ENCODE measurements at regions not wholly inside any gene's neighbourhood (a gene's known extent, or its start where the extent isn't known, plus 50 kb on each side); places are given as distances from the start of the nearest gene placed in this dataset.

GRCh38 chr1:170309389-170310013 lies 163.7 kb downstream of the NTMT2 start:
- H3K4me3 ChIP-seq (ENCODE audit: low read length in 3 of 3), result no peak overlapping the region
- H3K9me3 ChIP-seq (ENCODE audit: control insufficient read depth in 3 of 3, low read length in 3 of 3), result no peaks in the 10 kb centered on the region
- peaks cover 0 to 2% (median 0%) of the 10 kb centered on the region in 3 donors for H3K4me1 ChIP-seq (ENCODE audit: control insufficient read depth in 3 of 3, insufficient read depth in 3 of 3, low read length in 3 of 3)
- H3K9ac ChIP-seq (ENCODE audit: low read depth in 1 of 3, low read length in 3 of 3), result no peak overlapping the region
- H3K36me3 ChIP-seq (ENCODE audit: control insufficient read depth in 3 of 3, insufficient read depth in 3 of 3, low read length in 3 of 3), result no peaks in the 10 kb centered on the region
- no peaks in the 10 kb centered on the region for H3K27me3 ChIP-seq (ENCODE audit: control insufficient read depth in 3 of 3, insufficient read depth in 3 of 3, low read length in 3 of 3)
- H3K27ac ChIP-seq (ENCODE audit: low read depth, low read length), result peak overlapping the region; percentile 27

GRCh38 chr1:170310014-170310405 lies 164.3 kb downstream of the NTMT2 start:
- no peaks in the 10 kb centered on the region for H3K36me3 ChIP-seq (ENCODE audit: control insufficient read depth in 3 of 3, insufficient read depth in 3 of 3, low read length in 3 of 3)
- peaks cover 0 to 2% (median 0%) of the 10 kb centered on the region in 3 donors for H3K4me1 ChIP-seq (ENCODE audit: control insufficient read depth in 3 of 3, insufficient read depth in 3 of 3, low read length in 3 of 3)
- no peak overlapping the region for H3K4me3 ChIP-seq (ENCODE audit: low read length in 3 of 3)
- H3K27ac ChIP-seq (ENCODE audit: low read depth, low read length), result peak overlapping the region; percentile 49
- H3K27me3 ChIP-seq (ENCODE audit: control insufficient read depth in 3 of 3, insufficient read depth in 3 of 3, low read length in 3 of 3), result no peaks in the 10 kb centered on the region
- H3K9me3 ChIP-seq (ENCODE audit: control insufficient read depth in 3 of 3, low read length in 3 of 3), result no peaks in the 10 kb centered on the region
- H3K9ac ChIP-seq (ENCODE audit: low read depth in 1 of 3, low read length in 3 of 3), result no peak overlapping the region

GRCh38 chr1:170310951-170311350 lies 165.2 kb downstream of the NTMT2 start:
- peak overlapping the region; percentile 49 for H3K27ac ChIP-seq (ENCODE audit: low read depth, low read length)
- peaks cover 0 to 2% (median 0%) of the 10 kb centered on the region in 3 donors for H3K4me1 ChIP-seq (ENCODE audit: control insufficient read depth in 3 of 3, insufficient read depth in 3 of 3, low read length in 3 of 3)
- no peak overlapping the region for H3K4me3 ChIP-seq (ENCODE audit: low read length in 3 of 3)
- no peaks in the 10 kb centered on the region for H3K36me3 ChIP-seq (ENCODE audit: control insufficient read depth in 3 of 3, insufficient read depth in 3 of 3, low read length in 3 of 3)
- H3K9me3 ChIP-seq (ENCODE audit: control insufficient read depth in 3 of 3, low read length in 3 of 3), result no peaks in the 10 kb centered on the region
- no peak overlapping the region for H3K9ac ChIP-seq (ENCODE audit: low read depth in 1 of 3, low read length in 3 of 3)
- no peaks in the 10 kb centered on the region for H3K27me3 ChIP-seq (ENCODE audit: control insufficient read depth in 3 of 3, insufficient read depth in 3 of 3, low read length in 3 of 3)

- H3K4me1 ChIP-seq (ENCODE audit: control insufficient read depth in 3 of 3, insufficient read depth in 3 of 3, low read length in 3 of 3), result peaks cover 0 to 2% (median 0%) of the 10 kb centered on the region in 3 donors
- no peak overlapping the region for H3K27ac ChIP-seq (ENCODE audit: low read depth, low read length)
- H3K36me3 ChIP-seq (ENCODE audit: control insufficient read depth in 3 of 3, insufficient read depth in 3 of 3, low read length in 3 of 3), result no peaks in the 10 kb centered on the region
- no peaks in the 10 kb centered on the region for H3K9me3 ChIP-seq (ENCODE audit: control insufficient read depth in 3 of 3, low read length in 3 of 3)
- H3K4me3 ChIP-seq (ENCODE audit: low read length in 3 of 3), result no peak overlapping the region
- no peaks in the 10 kb centered on the region for H3K27me3 ChIP-seq (ENCODE audit: control insufficient read depth in 3 of 3, insufficient read depth in 3 of 3, low read length in 3 of 3)
- H3K9ac ChIP-seq (ENCODE audit: low read depth in 1 of 3, low read length in 3 of 3), result no peak overlapping the region
Observed at GRCh38 chr1:170313306-170313705, 167.5 kb downstream of the NTMT2 start.

GRCh38 chr1:170316270-170316669 lies 170.5 kb downstream of the NTMT2 start:
- no peak overlapping the region for H3K9ac ChIP-seq (ENCODE audit: low read depth in 1 of 3, low read length in 3 of 3)
- H3K4me1 ChIP-seq (ENCODE audit: control insufficient read depth in 3 of 3, insufficient read depth in 3 of 3, low read length in 3 of 3), result peaks cover 0 to 2% (median 0%) of the 10 kb centered on the region in 3 donors
- H3K9me3 ChIP-seq (ENCODE audit: control insufficient read depth in 3 of 3, low read length in 3 of 3), result no peaks in the 10 kb centered on the region
- no peak overlapping the region for H3K27ac ChIP-seq (ENCODE audit: low read depth, low read length)
- no peak overlapping the region for H3K4me3 ChIP-seq (ENCODE audit: low read length in 3 of 3)
- no peaks in the 10 kb centered on the region for H3K27me3 ChIP-seq (ENCODE audit: control insufficient read depth in 3 of 3, insufficient read depth in 3 of 3, low read length in 3 of 3)
- H3K36me3 ChIP-seq (ENCODE audit: control insufficient read depth in 3 of 3, insufficient read depth in 3 of 3, low read length in 3 of 3), result no peaks in the 10 kb centered on the region

- H3K9me3 ChIP-seq (ENCODE audit: control insufficient read depth in 3 of 3, low read length in 3 of 3), result no peaks in the 10 kb centered on the region
- H3K36me3 ChIP-seq (ENCODE audit: control insufficient read depth in 3 of 3, insufficient read depth in 3 of 3, low read length in 3 of 3), result no peaks in the 10 kb centered on the region
- peaks cover 0 to 2% (median 0%) of the 10 kb centered on the region in 3 donors for H3K4me1 ChIP-seq (ENCODE audit: control insufficient read depth in 3 of 3, insufficient read depth in 3 of 3, low read length in 3 of 3)
- H3K4me3 ChIP-seq (ENCODE audit: low read length in 3 of 3), result no peak overlapping the region
- no peak overlapping the region for H3K27ac ChIP-seq (ENCODE audit: low read depth, low read length)
- no peak overlapping the region for H3K9ac ChIP-seq (ENCODE audit: low read depth in 1 of 3, low read length in 3 of 3)
- no peaks in the 10 kb centered on the region for H3K27me3 ChIP-seq (ENCODE audit: control insufficient read depth in 3 of 3, insufficient read depth in 3 of 3, low read length in 3 of 3)
Observed at GRCh38 chr1:170318141-170318540, 172.4 kb downstream of the NTMT2 start.

GRCh38 chr1:170318736-170319135 lies 173.0 kb downstream of the NTMT2 start:
- Histone ChIP-seq H3K27ac (ENCODE audit: low read depth, low read length) (no peak overlapping the region), H3K4me1 (ENCODE audit: control insufficient read depth in 3 of 3, insufficient read depth in 3 of 3, low read length in 3 of 3) (peaks cover 0 to under 1% (median 0%) of the 10 kb centered on the region in 3 donors), H3K9ac (ENCODE audit: low read depth in 1 of 3, low read length in 3 of 3) (no peak overlapping the region), H3K9me3 (ENCODE audit: control insufficient read depth in 3 of 3, low read length in 3 of 3) (no peaks in the 10 kb centered on the region), H3K27me3 (ENCODE audit: control insufficient read depth in 3 of 3, insufficient read depth in 3 of 3, low read length in 3 of 3) (no peaks in the 10 kb centered on the region), H3K36me3 (ENCODE audit: control insufficient read depth in 3 of 3, insufficient read depth in 3 of 3, low read length in 3 of 3) (no peaks in the 10 kb centered on the region), H3K4me3 (ENCODE audit: low read length in 3 of 3) (no peak overlapping the region)

- H3K9ac ChIP-seq (ENCODE audit: low read depth in 1 of 3, low read length in 3 of 3), result no peak overlapping the region
- no peaks in the 10 kb centered on the region for H3K27me3 ChIP-seq (ENCODE audit: control insufficient read depth in 3 of 3, insufficient read depth in 3 of 3, low read length in 3 of 3)
- H3K4me1 ChIP-seq (ENCODE audit: control insufficient read depth in 3 of 3, insufficient read depth in 3 of 3, low read length in 3 of 3), result no peaks in the 10 kb centered on the region
- H3K27ac ChIP-seq (ENCODE audit: low read depth, low read length), result no peak overlapping the region
- H3K4me3 ChIP-seq (ENCODE audit: low read length in 3 of 3), result no peak overlapping the region
- no peaks in the 10 kb centered on the region for H3K36me3 ChIP-seq (ENCODE audit: control insufficient read depth in 3 of 3, insufficient read depth in 3 of 3, low read length in 3 of 3)
- no peaks in the 10 kb centered on the region for H3K9me3 ChIP-seq (ENCODE audit: control insufficient read depth in 3 of 3, low read length in 3 of 3)
Observed at GRCh38 chr1:170321113-170321512, 175.4 kb downstream of the NTMT2 start.

GRCh38 chr1:170326186-170326585 lies 180.4 kb downstream of the NTMT2 start:
- no peaks in the 10 kb centered on the region for H3K27me3 ChIP-seq (ENCODE audit: control insufficient read depth in 3 of 3, insufficient read depth in 3 of 3, low read length in 3 of 3)
- no peak overlapping the region for H3K4me3 ChIP-seq (ENCODE audit: low read length in 3 of 3)
- H3K9ac ChIP-seq (ENCODE audit: low read depth in 1 of 3, low read length in 3 of 3), result no peak overlapping the region
- H3K9me3 ChIP-seq (ENCODE audit: control insufficient read depth in 3 of 3, low read length in 3 of 3), result no peaks in the 10 kb centered on the region
- no peaks in the 10 kb centered on the region for H3K36me3 ChIP-seq (ENCODE audit: control insufficient read depth in 3 of 3, insufficient read depth in 3 of 3, low read length in 3 of 3)
- no peak overlapping the region for H3K27ac ChIP-seq (ENCODE audit: low read depth, low read length)
- no peaks in the 10 kb centered on the region for H3K4me1 ChIP-seq (ENCODE audit: control insufficient read depth in 3 of 3, insufficient read depth in 3 of 3, low read length in 3 of 3)

- H3K9me3 ChIP-seq (ENCODE audit: control insufficient read depth in 3 of 3, low read length in 3 of 3), result no peaks in the 10 kb centered on the region
- H3K4me3 ChIP-seq (ENCODE audit: low read length in 3 of 3), result no peak overlapping the region
- H3K27ac ChIP-seq (ENCODE audit: low read depth, low read length), result no peak overlapping the region
- H3K9ac ChIP-seq (ENCODE audit: low read depth in 1 of 3, low read length in 3 of 3), result no peak overlapping the region
- no peaks in the 10 kb centered on the region for H3K36me3 ChIP-seq (ENCODE audit: control insufficient read depth in 3 of 3, insufficient read depth in 3 of 3, low read length in 3 of 3)
- H3K4me1 ChIP-seq (ENCODE audit: control insufficient read depth in 3 of 3, insufficient read depth in 3 of 3, low read length in 3 of 3), result no peaks in the 10 kb centered on the region
- H3K27me3 ChIP-seq (ENCODE audit: control insufficient read depth in 3 of 3, insufficient read depth in 3 of 3, low read length in 3 of 3), result no peaks in the 10 kb centered on the region
Observed at GRCh38 chr1:170332801-170333200, 187.0 kb downstream of the NTMT2 start.

Measured in skeletal muscle tissue (tissue), 3 donors.